WTC11 (cell line): ENCODE measurements at regions not wholly inside any gene's neighbourhood (a gene's known extent, or its start where the extent isn't known, plus 50 kb on each side); places are given as distances from the start of the nearest gene placed in this dataset.

ENCODE experiments used
- ATAC-seq: fragments of 200-7000 bp; cut with Tn5 transposase; 2 replicates; pipeline ENCODE4 v1.10.0; 2021; ENCODE audit warnings: mild to moderate bottlenecking, moderate library complexity
- CTCF ChIA-PET: fragments of 300-600 bp; sonication (Branson Sonifier 250); formaldehyde crosslinking; loops from one replicate; lab custom pipeline; 2021; ENCODE audit warnings: antibody characterized with exemption; lab: Charles Lee
- POLR2A ChIA-PET: fragments of 350-600 bp; sonication (Branson Sonifier 250); formaldehyde crosslinking; loops from one replicate; lab custom pipeline; 2021; ENCODE audit warnings: antibody characterized with exemption; lab: Charles Lee
- DNase-seq: peaks from one replicate; pipeline ENCODE4 v3.0.0; 2021; ENCODE audit warnings: low spot score
- H3K27ac Mint-ChIP-seq: 2 replicates; pipeline ENCODE4 v1.8.0; 2021; ENCODE audit warnings: mixed read lengths
- H3K27me3 Mint-ChIP-seq: 2 replicates; pipeline ENCODE4 v1.8.0; 2021; ENCODE audit warnings: low read depth, mild to moderate bottlenecking, moderate library complexity, mixed read lengths
- H3K36me3 Mint-ChIP-seq: 2 replicates; pipeline ENCODE4 v1.8.0; 2021; ENCODE audit warnings: mixed read lengths
- H3K4me1 Mint-ChIP-seq: 2 replicates; pipeline ENCODE4 v1.8.0; 2022; ENCODE audit warnings: mixed read lengths
- H3K4me3 Mint-ChIP-seq: 2 replicates; pipeline ENCODE4 v1.8.0; 2021; ENCODE audit warnings: mild to moderate bottlenecking, moderate library complexity, mixed read lengths
- H3K9me3 Mint-ChIP-seq: 2 replicates; pipeline ENCODE4 v1.8.0; 2021; ENCODE audit warnings: mixed read lengths
- AR ChIP-seq: fragments of 250-450 bp; sonication (Bioruptor Pico); IDR thresholded peaks from 2 replicates; pipeline ENCODE4 v1.9.0; 2021; ENCODE audit warnings: mild to moderate bottlenecking
- CREB1 ChIP-seq: sonication (generic); formaldehyde crosslinking; IDR thresholded peaks from 2 replicates; pipeline ENCODE4 v1.8.0; 2023; ENCODE audit warnings: mild to moderate bottlenecking, missing genetic modification reagents
- CREM ChIP-seq: sonication (generic); formaldehyde crosslinking; IDR thresholded peaks from 2 replicates; pipeline ENCODE4 v1.8.1; 2022; ENCODE audit warnings: mild to moderate bottlenecking, missing genetic modification reagents, moderate library complexity
- ERG ChIP-seq: fragments of 250-450 bp; sonication (Bioruptor Pico); IDR thresholded peaks from 2 replicates; pipeline ENCODE4 v1.8.0; 2021; ENCODE audit warnings: mild to moderate bottlenecking
- ETV6 ChIP-seq: sonication (generic); formaldehyde crosslinking; IDR thresholded peaks from 2 replicates; pipeline ENCODE4 v1.8.1; 2022; ENCODE audit warnings: mild to moderate bottlenecking, missing genetic modification reagents
- FOXP4 ChIP-seq: sonication (generic); formaldehyde crosslinking; IDR thresholded peaks from 2 replicates; pipeline ENCODE4 v1.8.0; 2022; ENCODE audit warnings: mild to moderate bottlenecking, missing genetic modification reagents
- GRHL2 ChIP-seq: fragments of 250-450 bp; sonication (Bioruptor Pico); IDR thresholded peaks from 2 replicates; pipeline ENCODE4 v1.8.0; 2022; ENCODE audit warnings: mild to moderate bottlenecking, moderate library complexity; ENCODE audit not compliant: insufficient replicate concordance, severe bottlenecking
- KAT7 ChIP-seq: sonication (generic); formaldehyde crosslinking; IDR thresholded peaks from 2 replicates; pipeline ENCODE4 v1.8.1; 2023; ENCODE audit warnings: missing genetic modification reagents, mild to moderate bottlenecking, borderline replicate concordance
- MLX ChIP-seq: sonication (generic); formaldehyde crosslinking; IDR thresholded peaks from 2 replicates; pipeline ENCODE4 v1.8.1; 2023; ENCODE audit warnings: mild to moderate bottlenecking, missing genetic modification reagents, moderate library complexity
- NFE2L1 ChIP-seq: sonication (generic); formaldehyde crosslinking; IDR thresholded peaks from 2 replicates; pipeline ENCODE4 v1.8.1; 2023; ENCODE audit warnings: missing genetic modification reagents
- PREB ChIP-seq: sonication (generic); formaldehyde crosslinking; IDR thresholded peaks from 2 replicates; pipeline ENCODE4 v1.8.1; 2022; ENCODE audit warnings: mild to moderate bottlenecking, missing genetic modification reagents, moderate library complexity, borderline replicate concordance
- RORB ChIP-seq: fragments of 250-450 bp; sonication (Bioruptor Pico); IDR thresholded peaks from 2 replicates; pipeline ENCODE4 v1.9.0; 2021; ENCODE audit warnings: mild to moderate bottlenecking
- SMAD3 ChIP-seq: sonication (generic); formaldehyde crosslinking; IDR thresholded peaks from 2 replicates; pipeline ENCODE4 v1.8.0; 2022; ENCODE audit warnings: missing genetic modification reagents, mild to moderate bottlenecking, borderline replicate concordance
- ZNF121 ChIP-seq: sonication (generic); formaldehyde crosslinking; IDR thresholded peaks from 2 replicates; pipeline ENCODE4 v1.8.0; 2023; ENCODE audit warnings: missing genetic modification reagents
- ZNF219 ChIP-seq: sonication (generic); formaldehyde crosslinking; IDR thresholded peaks from 2 replicates; pipeline ENCODE4 v1.8.0; 2023; ENCODE audit warnings: missing genetic modification reagents, mild to moderate bottlenecking, borderline replicate concordance
- ZNF281 ChIP-seq: sonication (generic); formaldehyde crosslinking; IDR thresholded peaks from 2 replicates; pipeline ENCODE4 v1.8.0; 2023; ENCODE audit warnings: mild to moderate bottlenecking, missing genetic modification reagents
- ZNF425 ChIP-seq: fragments of 250-450 bp; sonication (Bioruptor Pico); conservative IDR thresholded peaks from 2 replicates; pipeline ENCODE4 v1.9.0; 2021; ENCODE audit warnings: mild to moderate bottlenecking

- TF ChIP-seq CREM (CRISPR knock-in tag), result no peak
- no peak for TF ChIP-seq ZNF219 (CRISPR knock-in tag)
- TF ChIP-seq ZNF281 (CRISPR knock-in tag), result no peak
- no peak for TF ChIP-seq SMAD3 (CRISPR knock-in tag)
- TF ChIP-seq PREB (CRISPR knock-in tag), result no peak
- TF ChIP-seq FOXP4 (CRISPR knock-in tag), result no peak
- TF ChIP-seq GRHL2 (CRISPR knock-in tag), result no peak
- TF ChIP-seq, all 79 proteins: peak for 0
These were observed 142.5 kb upstream of the SHH start (continued) for GRCh38 chr7:155954550-155955366.

- H3K4me1 Mint-ChIP-seq, result no peaks in the 10 kb centered on the region
- ChIA-PET CTCF (interaction anchor here (1.4 kb wide), 1 partner anchor 139 kb away, joined by 4 read pairs; no protein-coding TSS in a partner anchor), POLR2A (no interaction called here)
- no peak for DNase-seq
- no peak overlapping the region for H3K4me3 Mint-ChIP-seq
- no peak for TF ChIP-seq ETV6 (CRISPR knock-in tag)
- TF ChIP-seq AR (CRISPR knock-in tag), result no peak
- TF ChIP-seq RORB (CRISPR knock-in tag), result no peak
- TF ChIP-seq MLX (CRISPR knock-in tag), result no peak
- TF ChIP-seq CREB1 (CRISPR knock-in tag), result no peak
- TF ChIP-seq KAT7 (CRISPR knock-in tag), result no peak
- TF ChIP-seq ZNF425, result no peak
- no peak for TF ChIP-seq PREB (CRISPR knock-in tag)
- no peak for TF ChIP-seq ERG (CRISPR knock-in tag)
- TF ChIP-seq SMAD3 (CRISPR knock-in tag), result no peak
- TF ChIP-seq ZNF121 (CRISPR knock-in tag), result no peak
- no peak for TF ChIP-seq NFE2L1
- H3K27ac Mint-ChIP-seq, result no peak overlapping the region
- H3K27me3 Mint-ChIP-seq, result no peaks in the 10 kb centered on the region; the same call in 1 of the 2 replicates
- H3K9me3 Mint-ChIP-seq, result peaks cover 39% of the 10 kb centered on the region
- peaks cover 24% of the 10 kb centered on the region for H3K36me3 Mint-ChIP-seq
- ATAC-seq, result no peak; the same call in 1 of the 2 replicates
These were observed 141.7 kb upstream of the SHH start for GRCh38 chr7:155953781-155954549.
